Activated CD4-positive, alpha-beta T cell treated with anti-CD3 and anti-CD28 coated beads for 4 hours (primary cell): ENCODE measurements at regions not wholly inside any gene's neighbourhood (a gene's known extent, or its start where the extent isn't known, plus 50 kb on each side); places are given as distances from the start of the nearest gene placed in this dataset.
"Not testable (repeated sequence)": the region's sequence is repeated elsewhere in the genome, so short reads cannot be mapped to it uniquely, and the experiment has no call there.

Experiments
- DNase-seq, 2 donors: peaks; one replicate each; pipeline ENCODE4 v3.0.0-alpha.2; 2020

DNA sequence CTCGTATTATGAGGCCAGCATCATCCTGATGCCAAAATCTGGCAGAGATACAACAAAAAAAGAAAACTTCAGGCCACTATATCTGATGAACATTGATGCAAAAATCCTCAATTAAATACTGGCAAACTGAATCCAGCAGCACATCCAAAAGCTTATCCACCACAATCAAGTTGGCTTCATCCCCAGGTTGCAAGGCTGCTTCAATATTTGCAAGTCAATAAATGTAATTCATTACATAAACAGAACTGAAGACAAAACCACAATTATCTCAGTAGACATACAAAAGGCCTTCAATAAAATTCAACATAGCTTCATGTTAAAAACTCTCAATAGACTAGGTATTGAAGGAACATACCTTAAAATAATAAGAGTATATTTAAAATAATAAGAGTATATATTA, 815.3 kb upstream of the SLITRK1 start:
- DNase-seq = not testable (repeated sequence)

DNA sequence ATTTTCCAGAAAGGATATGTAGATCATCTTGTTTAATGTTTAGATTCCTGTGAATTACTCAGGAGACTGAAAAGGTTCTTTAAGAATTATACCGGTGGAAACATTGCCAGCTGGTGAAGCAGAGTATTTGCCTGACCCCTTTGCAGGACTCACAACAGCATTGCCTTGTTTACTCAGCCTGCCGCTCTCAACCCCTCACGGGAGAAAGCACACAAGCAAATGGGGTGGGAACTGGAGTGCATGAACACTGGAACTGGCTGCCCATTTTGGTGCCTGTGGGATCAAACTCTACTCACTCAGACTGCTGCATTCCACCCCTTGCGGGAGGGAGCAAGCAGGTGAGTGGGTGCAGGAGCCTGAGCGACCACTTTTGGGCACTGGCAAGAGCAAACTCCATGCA, 804.7 kb upstream of the SLITRK1 start:
- no peak for DNase-seq

DNA sequence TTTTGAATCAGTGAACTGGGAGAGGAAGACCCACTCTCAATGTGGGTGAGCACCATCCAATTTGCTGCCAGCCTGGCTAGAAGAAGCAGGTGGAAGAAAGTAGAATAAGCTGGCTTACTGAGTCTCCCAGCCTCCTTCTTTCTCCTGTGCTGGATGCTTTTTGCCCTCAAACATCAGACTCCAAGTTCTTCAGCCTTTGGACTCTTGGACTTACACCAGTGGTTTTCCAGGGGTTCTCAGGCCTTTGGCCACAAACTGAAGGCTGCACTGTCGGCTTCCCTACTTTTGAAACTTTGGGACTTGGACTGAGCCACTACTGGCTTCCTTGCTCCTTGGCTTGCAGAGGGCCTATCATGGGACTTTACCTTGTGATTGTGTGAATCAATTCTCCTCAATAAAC, 804.2 kb upstream of the SLITRK1 start:
- DNase-seq = no peak

DNA sequence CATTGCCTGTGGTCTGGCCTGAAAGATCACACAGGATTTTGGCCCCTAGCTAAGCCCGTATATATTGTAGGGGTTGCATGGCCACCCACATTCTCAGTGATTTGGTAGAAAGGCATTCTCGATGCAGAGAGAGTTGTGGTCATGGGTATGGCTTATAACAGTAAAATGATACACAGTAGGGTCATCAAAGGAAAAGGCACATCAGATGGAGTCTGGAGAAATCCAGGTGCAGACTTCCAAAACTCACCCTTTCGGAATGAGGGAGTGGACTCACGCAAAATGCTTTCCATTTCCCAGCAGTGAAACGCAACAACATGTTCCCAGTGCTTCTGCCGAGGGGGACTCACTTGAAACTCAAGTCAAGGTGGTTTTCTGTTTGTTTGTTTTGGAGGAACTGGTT, 802.5 kb upstream of the SLITRK1 start:
- no peak for DNase-seq

DNA sequence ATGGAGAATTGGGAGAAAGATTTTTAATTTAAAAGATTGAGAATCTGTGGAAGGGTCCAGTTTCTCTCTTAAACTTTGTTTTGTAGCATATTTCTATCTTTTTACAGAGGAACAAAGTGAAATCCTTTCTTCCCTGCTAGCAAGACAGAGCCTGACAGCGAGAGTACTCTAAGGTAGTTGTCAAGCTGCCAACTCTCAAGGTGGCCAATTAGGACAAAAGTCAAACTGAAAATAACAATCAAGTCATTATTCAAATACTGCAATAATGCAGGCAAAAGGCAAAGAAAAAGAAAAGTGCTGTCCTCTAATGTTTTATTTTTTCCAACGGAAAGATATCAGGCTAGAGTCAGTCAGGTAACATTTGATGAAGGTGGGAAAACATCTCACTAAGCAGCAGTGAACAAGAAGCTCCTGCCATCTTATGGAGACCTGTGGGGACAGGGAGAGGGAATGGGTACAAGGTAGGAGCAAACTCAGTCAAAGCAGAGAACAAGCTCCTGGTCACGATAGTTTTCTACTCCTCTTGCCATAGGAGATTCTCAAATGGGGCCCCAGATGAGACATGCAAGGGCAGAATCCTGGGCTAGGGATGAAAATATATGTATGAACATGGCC, 801.9 kb upstream of the SLITRK1 start:
- DNase-seq = no peak

DNA sequence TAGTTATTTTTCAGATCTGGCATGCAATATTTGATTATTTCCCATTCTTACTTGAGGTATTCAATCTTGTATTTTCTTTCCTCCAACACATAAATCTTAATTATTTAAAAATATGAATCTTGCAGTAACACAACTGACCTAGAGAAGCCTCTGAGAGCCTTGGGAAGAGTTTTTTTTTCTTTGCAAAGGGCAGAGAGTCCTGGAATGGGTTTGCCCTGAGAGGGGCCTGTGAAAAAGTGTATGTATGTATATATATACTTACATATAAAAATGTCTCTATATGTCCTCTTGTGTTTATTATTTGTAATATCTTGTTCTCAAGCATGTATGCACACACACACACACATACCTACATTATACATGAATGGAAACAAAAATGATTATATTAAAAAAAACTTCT, 801.2 kb upstream of the SLITRK1 start:
- no peak for DNase-seq

DNA sequence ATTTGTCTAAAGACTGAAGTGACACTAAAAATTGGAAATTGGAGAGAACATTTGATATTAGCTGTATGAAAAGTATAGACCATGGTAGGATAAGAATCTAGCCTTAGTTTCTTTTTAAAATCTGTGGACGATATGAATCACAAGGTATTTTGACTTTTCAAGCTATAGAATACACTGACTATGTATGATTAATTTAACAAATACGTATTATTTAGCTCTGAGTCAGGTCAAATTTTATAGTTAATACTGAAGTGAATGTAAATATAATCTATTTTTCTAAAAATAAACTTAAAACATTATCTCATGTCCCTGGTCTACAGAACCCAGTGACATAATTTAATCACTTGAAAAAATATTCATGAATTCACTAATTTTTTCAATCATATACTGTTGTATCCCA, 795.6 kb upstream of the SLITRK1 start:
- no peak for DNase-seq

DNA sequence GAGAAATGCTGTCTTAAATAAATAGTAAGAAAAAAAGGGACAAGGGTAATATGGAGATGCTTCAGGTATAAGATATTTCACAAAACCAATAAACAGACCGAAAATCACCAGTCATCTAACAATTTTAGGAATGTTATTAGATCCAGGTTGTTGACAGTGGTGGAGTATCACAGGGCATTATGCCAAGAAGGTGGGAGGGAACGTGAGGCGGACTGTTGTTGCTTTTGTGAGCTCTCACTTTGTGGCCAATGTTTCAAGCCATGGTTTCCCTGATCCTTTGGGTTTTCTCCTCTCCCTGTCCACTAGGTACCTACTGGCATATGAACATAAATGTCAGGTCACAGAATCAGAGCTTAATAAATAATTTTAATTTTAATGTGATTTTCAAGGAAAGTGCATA, 790.3 kb upstream of the SLITRK1 start:
- DNase-seq = no peak

DNA sequence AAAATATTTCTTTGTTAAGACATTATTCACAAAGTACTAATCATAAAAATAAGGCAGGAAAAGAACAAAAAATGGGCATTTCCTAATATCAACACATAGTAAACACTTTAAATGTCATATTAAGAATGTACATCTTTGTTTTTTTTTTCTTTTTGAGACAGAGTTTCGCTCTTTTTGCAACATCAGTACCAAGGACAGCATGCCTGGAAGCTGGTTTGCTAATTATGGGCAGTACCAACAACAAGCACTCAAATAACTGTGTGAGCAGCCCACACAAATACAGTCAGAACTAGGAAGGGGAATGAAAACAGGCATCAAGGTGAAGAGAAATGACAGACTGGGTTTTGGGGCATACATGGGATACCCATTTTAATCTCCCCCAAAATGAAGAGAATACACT, 788.0 kb upstream of the SLITRK1 start:
- DNase-seq = no peak

DNA sequence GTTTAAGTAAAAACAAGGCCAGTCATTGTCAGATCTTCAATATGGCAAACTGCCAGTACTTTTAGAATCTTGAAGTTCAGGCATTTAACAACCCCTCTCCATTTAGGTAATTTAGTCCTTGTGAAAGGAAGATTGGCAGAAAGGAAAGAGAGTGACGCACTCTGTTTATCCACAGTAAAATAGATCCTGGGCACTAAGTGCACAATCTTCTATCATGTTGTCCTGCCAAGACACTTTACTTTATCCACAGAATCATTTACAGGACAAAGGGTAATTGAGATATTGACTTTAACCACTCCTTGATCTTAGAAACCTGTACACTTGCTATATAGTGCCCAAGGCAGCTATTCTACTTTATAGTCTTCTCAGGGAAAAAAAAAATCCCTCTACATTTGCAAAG, 786.4 kb upstream of the SLITRK1 start:
- DNase-seq = no peak

DNA sequence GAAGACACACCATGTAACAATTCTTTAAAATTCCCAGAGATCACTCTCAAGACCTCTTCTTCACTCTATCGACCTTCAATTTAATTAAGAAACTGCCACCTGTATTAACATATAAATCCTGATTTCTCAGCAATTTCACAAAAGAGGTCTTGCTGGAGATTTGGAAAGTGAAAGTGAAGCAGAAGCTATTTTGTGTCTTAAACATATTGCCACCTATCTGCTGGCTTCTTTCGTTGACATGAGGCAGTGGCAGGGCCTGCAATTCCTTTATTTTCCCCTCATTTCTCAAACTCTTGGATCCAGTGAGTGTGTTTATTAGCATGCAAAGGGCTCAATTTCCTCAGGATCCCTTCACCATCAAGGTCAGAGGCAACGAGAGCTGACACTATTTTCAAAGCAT, 780.2 kb upstream of the SLITRK1 start:
- DNase-seq = no peak

DNA sequence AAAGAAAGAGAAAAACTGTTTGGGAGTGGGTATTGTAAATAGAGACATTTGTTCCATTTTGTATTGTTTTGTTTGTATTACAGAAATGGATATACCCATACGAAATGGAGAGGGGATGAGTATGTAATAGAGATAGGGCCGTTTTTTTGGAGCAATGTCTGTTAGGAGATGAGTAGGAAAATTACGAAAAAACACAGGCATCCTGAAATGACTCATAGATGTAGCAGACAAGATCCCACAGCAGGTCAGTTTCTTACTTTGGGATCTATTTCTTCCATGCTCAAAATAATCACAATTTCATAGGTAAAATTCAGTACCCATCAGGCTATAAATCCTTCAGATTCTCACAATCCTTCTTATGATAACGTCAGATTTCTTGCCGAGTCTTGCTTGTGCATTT, 779.4 kb upstream of the SLITRK1 start:
- no peak for DNase-seq

DNA sequence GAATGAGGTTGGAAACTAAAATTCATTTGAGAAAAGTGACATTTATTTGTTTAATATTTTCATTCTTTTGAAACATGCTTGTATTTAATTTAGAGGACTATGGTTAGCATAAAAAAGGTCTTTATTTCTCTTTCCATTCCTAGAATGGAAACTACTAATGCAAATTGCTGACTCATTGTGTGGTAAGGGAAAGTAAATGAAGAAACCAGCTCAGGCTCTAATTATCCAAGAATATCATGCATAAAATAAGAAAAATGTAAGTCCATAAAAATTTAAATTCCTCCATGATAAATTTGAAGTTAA, 777.0 kb upstream of the SLITRK1 start:
- no peak for DNase-seq

DNA sequence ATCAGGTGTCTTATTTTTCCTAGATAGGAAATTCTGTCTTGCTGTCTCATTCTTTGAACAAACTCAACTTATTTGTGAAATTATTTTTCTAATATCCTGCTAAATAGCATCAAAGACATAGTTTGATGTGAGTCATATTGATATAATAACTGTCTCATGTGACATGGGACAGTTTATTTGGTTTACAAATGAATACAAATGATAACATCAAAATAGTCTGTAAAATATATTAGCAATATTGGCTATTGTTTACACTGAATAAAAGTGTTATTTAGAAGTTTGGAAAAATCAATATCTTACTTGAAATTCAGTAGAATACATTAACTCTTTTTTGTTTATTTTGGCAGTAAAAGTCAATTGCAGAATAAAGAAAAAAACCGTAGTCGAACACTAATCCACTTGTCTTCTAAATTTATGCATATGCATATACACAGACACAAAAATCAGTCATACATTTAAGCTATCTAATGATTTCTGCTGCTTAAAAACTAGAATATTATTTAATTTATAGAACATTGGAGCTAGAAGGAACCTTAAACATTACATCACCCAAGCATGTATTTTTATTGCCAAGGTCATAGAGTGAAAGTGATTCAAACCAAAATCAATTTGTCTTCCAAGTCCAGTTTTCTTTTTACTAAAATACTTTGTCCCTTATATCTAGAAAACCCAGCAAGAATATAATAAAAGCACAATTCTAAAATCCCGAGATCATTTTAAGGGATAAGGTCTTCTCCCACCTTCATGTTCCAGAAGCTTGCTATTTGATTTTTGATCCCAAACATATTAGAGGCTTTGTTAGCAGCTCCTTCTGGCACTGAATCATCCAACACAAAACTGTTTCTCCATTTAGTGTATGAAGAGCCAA, 776.5 kb upstream of the SLITRK1 start:
- no peak for DNase-seq

DNA sequence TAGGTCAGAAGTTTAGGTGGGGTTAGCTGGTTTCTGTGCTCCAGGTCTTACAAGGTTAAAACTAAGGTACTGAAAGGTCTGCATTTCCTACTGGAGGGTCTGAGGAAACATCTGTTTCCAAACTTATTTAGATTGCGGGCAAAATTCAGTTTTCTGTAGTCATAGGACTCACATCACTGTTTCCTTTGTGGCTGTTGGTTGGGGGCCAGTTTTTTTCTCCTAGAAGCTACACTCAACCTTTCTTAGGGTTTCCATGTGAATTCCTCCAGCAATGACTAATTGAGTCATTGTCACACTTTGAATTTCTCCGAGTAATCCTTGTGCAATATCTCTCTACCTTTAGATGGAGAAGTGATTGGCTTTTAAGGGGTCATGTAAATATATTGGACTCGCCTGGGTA, 773.4 kb upstream of the SLITRK1 start:
- no peak for DNase-seq

DNA sequence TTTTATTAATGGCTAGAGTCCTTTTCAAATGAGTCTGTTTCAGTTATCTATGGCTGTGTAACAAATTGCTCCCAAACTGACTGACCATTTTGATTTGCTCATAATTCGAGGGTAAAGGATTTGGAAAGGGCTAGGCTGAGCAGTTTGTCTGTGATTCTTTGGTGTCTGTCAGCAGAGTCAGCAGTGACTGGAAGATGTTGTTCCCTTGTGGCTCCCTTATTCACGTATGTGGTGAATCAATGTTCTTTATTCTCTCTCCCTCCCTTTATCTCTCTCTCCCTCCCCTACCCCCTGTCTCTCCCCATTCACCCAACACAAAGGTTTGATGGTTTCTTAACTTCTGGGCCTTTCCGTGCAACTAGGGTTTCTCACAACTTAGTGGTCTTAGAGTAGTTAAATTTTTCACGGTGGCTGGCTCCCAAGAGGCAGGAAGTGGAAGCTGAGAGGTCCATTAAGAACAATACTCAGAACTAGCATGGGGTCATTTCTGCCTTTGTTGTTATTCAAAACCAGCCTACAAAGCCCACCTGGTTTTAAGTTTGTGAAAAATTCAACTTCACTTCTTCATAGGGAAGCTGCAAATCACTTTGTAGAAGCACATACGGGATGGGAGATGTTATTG, 772.5 kb upstream of the SLITRK1 start:
- DNase-seq = no peak

DNA sequence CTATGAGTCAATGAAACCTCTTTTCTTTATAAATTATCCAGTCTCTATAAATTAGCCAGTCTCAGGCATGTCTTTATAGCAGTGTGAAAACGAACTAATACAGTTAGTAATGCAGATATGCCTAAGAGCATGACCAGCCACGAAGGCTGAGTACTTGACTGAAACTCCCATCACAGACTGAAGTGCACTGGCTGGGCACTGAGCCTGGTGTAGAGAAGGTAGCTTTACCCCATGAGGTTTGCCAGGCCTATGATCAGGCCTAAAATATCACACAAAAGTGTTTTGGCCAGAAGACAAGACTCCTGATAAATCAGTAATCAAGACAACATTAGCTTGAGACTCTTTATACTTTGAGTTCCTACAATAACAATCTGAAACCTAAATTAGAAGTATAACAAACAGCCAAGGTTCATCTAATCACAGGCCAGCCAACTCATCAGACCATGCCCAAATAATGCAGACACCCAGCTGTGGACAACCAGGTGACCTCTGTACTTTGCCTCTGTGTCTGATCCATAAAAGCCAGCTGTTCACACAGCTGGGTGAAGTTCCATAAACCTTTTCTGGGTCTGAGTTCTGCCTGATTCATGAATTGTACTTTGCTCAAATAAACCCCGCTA, 771.8 kb upstream of the SLITRK1 start:
- no peak for DNase-seq

DNA sequence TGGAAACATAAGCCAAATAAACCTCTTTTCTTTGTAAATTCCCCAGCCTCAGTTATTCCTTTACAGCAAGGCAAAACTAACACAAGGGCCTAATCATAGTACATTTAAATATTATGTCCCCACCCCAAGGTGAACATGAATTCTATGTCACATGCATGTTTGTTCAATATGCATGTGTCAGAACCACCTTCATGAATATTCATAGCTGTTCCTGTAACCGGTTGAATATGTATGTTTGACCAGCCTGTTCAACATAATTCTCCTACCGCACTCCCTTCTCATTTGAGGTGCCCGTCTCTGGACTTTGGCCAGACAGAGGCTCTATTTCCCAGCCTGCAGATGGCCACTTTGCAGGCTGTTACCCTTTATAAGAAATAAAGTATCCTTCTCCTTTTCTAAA, 769.4 kb upstream of the SLITRK1 start:
- DNase-seq = no peak

DNA sequence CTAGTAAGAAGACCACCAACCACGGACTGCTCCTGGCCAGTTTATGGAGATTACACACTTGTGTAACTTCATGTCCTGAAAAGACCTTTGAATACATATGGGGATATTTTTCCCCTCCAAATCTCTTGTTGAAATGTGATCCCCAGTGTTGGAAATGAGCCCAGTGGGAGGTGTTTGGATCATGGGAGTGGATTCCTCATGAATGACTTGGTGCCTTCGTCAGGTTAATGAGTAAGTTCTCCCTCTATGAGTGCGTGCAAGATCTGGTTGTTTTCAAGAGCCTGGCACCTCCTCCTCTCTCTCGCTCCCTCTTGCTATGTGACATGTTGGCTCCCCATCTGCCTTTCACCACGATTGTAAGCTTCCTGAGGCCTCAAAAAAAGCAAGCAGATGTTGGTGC, 769.0 kb upstream of the SLITRK1 start:
- no peak for DNase-seq

DNA sequence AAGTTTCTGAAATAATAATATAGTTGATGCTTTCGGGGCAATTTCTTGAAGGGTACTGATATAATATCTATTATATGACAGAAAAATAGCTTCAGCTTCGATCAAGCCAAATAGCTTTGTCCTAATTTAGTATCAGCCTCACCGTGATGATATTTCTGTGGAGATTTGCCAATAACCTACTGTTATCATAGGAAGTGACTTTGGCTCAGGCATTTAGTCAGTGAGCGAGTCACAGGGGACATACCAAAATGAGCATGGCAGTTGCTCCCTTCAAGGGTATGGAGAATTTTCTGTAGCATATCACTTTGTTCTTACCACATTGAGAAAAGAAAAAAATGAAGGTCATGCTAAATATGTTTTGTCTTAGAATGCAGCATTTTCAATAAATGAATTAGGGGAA, 767.6 kb upstream of the SLITRK1 start:
- DNase-seq = no peak

DNA sequence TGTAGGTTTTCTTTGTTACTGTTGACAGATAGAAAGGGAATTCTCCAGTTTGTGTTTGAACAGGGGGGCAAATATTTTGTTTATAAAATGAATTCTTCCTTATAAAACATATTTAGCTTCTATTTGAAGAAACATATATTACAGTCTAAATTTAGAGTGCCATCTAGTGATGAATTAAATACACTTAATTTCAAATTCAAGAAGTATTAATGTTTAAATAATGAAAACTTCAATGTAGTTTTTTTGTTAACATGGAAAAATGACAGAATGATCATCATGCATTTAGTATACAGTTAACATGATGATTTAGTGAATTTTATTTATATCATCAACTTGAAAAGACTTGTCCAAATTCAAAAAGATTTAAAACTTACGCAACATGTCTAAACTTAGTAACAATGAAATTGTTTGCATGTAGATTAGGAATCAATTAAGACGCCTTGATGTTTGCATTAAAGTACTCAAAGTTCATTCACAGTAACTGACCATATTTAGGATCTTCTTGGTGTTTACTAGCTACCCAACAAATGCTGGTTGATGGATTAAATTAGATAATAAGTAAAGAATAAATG, 765.9 kb upstream of the SLITRK1 start:
- no peak for DNase-seq

DNA sequence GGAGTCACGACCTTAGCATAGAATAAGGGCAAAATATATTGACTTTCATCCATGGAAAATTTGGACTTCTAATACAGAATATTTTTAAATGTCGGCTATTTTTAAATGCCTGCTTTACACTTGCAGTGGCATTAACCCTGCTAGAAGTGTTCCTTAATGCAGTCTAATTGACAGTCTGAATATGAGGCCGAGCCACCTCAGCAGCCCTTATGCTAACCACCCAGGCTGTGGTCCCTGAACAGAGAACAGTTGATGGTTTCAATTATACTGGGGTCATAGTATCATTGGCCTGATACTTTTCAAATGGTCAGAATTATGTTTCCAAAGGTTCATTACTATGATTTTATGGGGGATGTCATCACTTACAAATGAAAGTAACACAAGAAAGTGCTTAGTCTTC, 764.7 kb upstream of the SLITRK1 start:
- no peak for DNase-seq

DNA sequence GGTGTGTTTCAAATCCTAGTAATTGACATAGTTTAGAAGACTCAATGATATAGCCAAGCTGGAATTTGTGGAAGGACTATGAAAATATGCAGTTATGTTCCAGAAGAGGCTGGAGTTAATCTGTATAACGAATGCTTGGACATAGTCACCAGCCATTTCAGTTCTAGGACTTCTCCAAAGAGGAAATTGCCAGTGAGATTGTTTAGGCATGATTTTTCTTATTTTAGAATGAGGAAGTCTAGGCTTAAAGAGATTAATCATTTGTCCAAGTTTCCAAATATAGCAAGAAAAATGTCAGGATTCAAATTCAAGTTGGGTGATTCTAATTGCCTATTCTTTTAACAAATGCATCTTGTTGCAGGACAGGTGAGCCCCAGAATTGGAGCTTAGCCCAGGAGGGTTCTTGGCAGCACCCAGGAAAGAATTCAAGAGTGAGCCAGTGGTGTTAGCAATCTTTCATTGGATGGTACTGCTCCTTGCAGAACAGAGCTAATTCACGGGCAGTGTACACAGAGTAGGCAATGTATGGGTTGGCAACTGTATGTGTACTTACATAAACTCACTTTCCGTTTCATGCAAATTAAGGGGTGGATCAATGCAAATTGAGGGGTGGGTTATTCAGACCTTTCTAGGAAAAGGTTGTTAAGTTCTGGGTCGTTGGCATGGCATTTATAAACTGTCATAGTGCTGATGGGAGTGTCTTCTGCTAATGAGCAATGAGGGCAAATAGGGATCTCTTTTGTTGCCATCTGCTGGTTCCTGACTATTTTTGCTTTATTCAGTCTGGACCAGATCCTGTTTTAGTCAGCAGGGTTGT, 763.1 kb upstream of the SLITRK1 start:
- no peak for DNase-seq
